NB4 (cell line): ENCODE measurements at regions not wholly inside any gene's neighbourhood (a gene's known extent, or its start where the extent isn't known, plus 50 kb on each side); places are given as distances from the start of the nearest gene placed in this dataset.

Experiments
- TF ChIP-seq, protein P1 (sequence below): IDR thresholded peaks from one replicate; pipeline ENCODE4 v1.5.1; 2012; ENCODE audit warnings: low read depth, low read length
- TF ChIP-seq, protein P2 (sequence below): IDR thresholded peaks from 2 replicates; pipeline ENCODE4 v1.6.1; 2011; ENCODE audit warnings: low read depth, low read length

DNA sequence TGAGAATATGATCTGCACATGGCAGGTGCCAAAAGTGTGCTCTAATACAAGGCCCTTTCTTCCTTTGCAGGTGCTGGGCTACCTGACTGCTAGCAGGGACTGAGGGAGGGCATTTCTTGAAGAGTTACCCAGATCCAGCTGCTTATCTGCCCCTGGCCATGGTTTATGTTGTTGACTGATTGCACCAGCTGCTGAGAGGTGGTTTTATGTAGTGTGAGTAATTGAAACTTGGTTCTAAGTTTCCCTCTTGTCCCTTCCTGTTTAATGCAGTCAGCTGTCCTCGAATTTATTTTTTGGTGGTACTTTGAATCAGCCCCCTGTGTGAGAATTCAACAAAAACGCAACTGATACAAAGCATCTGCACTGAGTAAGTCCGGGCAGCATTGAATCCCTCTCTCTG lies 288.3 kb upstream of the C2CD4B start:
- TF ChIP-seq, protein P1, sequence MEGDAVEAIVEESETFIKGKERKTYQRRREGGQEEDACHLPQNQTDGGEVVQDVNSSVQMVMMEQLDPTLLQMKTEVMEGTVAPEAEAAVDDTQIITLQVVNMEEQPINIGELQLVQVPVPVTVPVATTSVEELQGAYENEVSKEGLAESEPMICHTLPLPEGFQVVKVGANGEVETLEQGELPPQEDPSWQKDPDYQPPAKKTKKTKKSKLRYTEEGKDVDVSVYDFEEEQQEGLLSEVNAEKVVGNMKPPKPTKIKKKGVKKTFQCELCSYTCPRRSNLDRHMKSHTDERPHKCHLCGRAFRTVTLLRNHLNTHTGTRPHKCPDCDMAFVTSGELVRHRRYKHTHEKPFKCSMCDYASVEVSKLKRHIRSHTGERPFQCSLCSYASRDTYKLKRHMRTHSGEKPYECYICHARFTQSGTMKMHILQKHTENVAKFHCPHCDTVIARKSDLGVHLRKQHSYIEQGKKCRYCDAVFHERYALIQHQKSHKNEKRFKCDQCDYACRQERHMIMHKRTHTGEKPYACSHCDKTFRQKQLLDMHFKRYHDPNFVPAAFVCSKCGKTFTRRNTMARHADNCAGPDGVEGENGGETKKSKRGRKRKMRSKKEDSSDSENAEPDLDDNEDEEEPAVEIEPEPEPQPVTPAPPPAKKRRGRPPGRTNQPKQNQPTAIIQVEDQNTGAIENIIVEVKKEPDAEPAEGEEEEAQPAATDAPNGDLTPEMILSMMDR: no peak
- TF ChIP-seq, protein P2, sequence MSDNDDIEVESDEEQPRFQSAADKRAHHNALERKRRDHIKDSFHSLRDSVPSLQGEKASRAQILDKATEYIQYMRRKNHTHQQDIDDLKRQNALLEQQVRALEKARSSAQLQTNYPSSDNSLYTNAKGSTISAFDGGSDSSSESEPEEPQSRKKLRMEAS: no peak
